PC-3 (cell line): ENCODE measurements at regions not wholly inside any gene's neighbourhood (a gene's known extent, or its start where the extent isn't known, plus 50 kb on each side); places are given as distances from the start of the nearest gene placed in this dataset.

Experiments used
- ATAC-seq: fragments of 200-7000 bp; cut with Tn5 transposase; 2 replicates; pipeline ENCODE4 v1.9.1; 2020; ENCODE audit warnings: mild to moderate bottlenecking, moderate library complexity
- BruUV-seq: library from RNA; stranded (reverse); fragments of 400-500 nt; replicated peaks from 2 replicates; lab custom pipeline; 2021; lab: Mats Ljungman, UMichigan
- CTCF ChIA-PET: fragments of 300-600 bp; sonication (Branson Sonifier 250); formaldehyde crosslinking; loops from one replicate; lab custom pipeline; 2022; ENCODE audit warnings: antibody characterized with exemption; lab: Charles Lee
- POLR2A ChIA-PET: fragments of 300-600 bp; sonication (Branson Sonifier 250); formaldehyde crosslinking; loops from one replicate; lab custom pipeline; 2022; ENCODE audit warnings: antibody characterized with exemption; ENCODE audit not compliant: unreplicated experiment; lab: Charles Lee
- DNase-seq: peaks from one replicate; pipeline ENCODE4 v3.0.0-alpha.2; 2015
- H2AFZ ChIP-seq: fragments of 300-600 bp; sonication (generic); 2 replicates; pipeline ENCODE4 v1.6.0; 2016; ENCODE audit warnings: antibody characterized with exemption, low read length
- H3F3A ChIP-seq: fragments of 300-600 bp; sonication (generic); one replicate; pipeline ENCODE4 v1.6.0; 2017; ENCODE audit warnings: antibody characterized with exemption, low read length, control low read depth, mild to moderate bottlenecking; ENCODE audit not compliant: unreplicated experiment
- H3K27ac ChIP-seq: fragments of 300-600 bp; sonication (generic); 2 replicates; pipeline ENCODE4 v1.5.1; 2016; ENCODE audit warnings: mild to moderate bottlenecking, low read length
- H3K27me3 ChIP-seq: fragments of 300-600 bp; sonication (generic); 2 replicates; pipeline ENCODE4 v1.6.1; 2016; ENCODE audit warnings: low read length, mixed read lengths
- H3K36me3 ChIP-seq: fragments of 300-600 bp; sonication (generic); 2 replicates; pipeline ENCODE4 v1.6.1; 2016; ENCODE audit warnings: low read depth, mixed run types, low read length, mixed read lengths
- H3K4me1 ChIP-seq: fragments of 300-600 bp; sonication (generic); 2 replicates; pipeline ENCODE4 v1.5.1; 2016; ENCODE audit warnings: low read length; ENCODE audit not compliant: insufficient read depth
- H3K4me2 ChIP-seq: fragments of 300-600 bp; sonication (generic); 2 replicates; pipeline ENCODE4 v1.6.0; 2016; ENCODE audit warnings: low read length
- H3K4me3 ChIP-seq: fragments of 300-600 bp; sonication (generic); 2 replicates; pipeline ENCODE4 v1.5.1; 2016; ENCODE audit warnings: mild to moderate bottlenecking, low read length, mixed read lengths
- H3K79me2 ChIP-seq: fragments of 300-600 bp; sonication (generic); 2 replicates; pipeline ENCODE4 v1.6.1; 2017; ENCODE audit warnings: low read length, mixed read lengths
- H3K9ac ChIP-seq: fragments of 300-600 bp; sonication (generic); 2 replicates; pipeline ENCODE4 v1.6.0; 2016; ENCODE audit warnings: mild to moderate bottlenecking, low read length
- H3K9me2 ChIP-seq: fragments of 300-600 bp; sonication (generic); replicated peaks from 2 replicates; pipeline ENCODE4 v1.6.1; 2016; ENCODE audit warnings: mixed run types, low read length, mixed read lengths
- H3K9me3 ChIP-seq: fragments of 300-600 bp; sonication (generic); 2 replicates; pipeline ENCODE4 v1.6.1; 2016; ENCODE audit warnings: low read length, mixed read lengths
- H4K20me1 ChIP-seq: fragments of 300-600 bp; sonication (generic); 2 replicates; pipeline ENCODE4 v1.6.1; 2016; ENCODE audit warnings: low read length, mixed read lengths
- CTCF ChIP-seq: fragments of 300-600 bp; sonication (generic); conservative IDR thresholded peaks from 2 replicates; pipeline ENCODE4 v1.5.1; 2017; ENCODE audit warnings: antibody characterized with exemption, low read depth, mild to moderate bottlenecking, low read length
- EZH2 ChIP-seq: fragments of 300-600 bp; sonication (generic); IDR thresholded peaks from one replicate; pipeline ENCODE4 v1.6.1; 2017; ENCODE audit warnings: antibody characterized with exemption, mild to moderate bottlenecking, low read length; ENCODE audit not compliant: unreplicated experiment
- EZH2phosphoT487 ChIP-seq: fragments of 300-600 bp; sonication (generic); IDR thresholded peaks from 2 replicates; pipeline ENCODE4 v1.6.1; 2018; ENCODE audit warnings: mild to moderate bottlenecking, antibody characterized with exemption, low read length, borderline replicate concordance
- intact Hi-C: fragments of 100-400 bp; cut with micrococcal nuclease; formaldehyde crosslinking; loops from 2 replicates; pipeline ENCODE4 v1.9.0; 2023

- H3K36me3 ChIP-seq: no peaks in the 10 kb centered on the region
- peaks cover 11% of the 10 kb centered on the region; the same call in 1 of the 2 replicates for H3K4me1 ChIP-seq
- no peak overlapping the region for H3K4me3 ChIP-seq
- no peaks in the 10 kb centered on the region for H4K20me1 ChIP-seq
- intact Hi-C loops: no loop called here
- H2AFZ ChIP-seq: no peak overlapping the region
- H3K27me3 ChIP-seq: no peaks in the 10 kb centered on the region
- ChIA-PET CTCF (no interaction called here), POLR2A (no interaction called here)
- BruUV-seq: no TSS peak
- DNase-seq: peak; percentile 74
- H3K9me3 ChIP-seq: no peaks in the 10 kb centered on the region
- no peaks in the 10 kb centered on the region for H3K9me2 ChIP-seq
- H3K9ac ChIP-seq: no peak overlapping the region
- H3K79me2 ChIP-seq: no peaks in the 10 kb centered on the region
- no peaks in the 10 kb centered on the region for H3F3A ChIP-seq
- H3K27ac ChIP-seq: no peak overlapping the region
- H3K4me2 ChIP-seq: no peak overlapping the region
- TF ChIP-seq CTCF (no peak), EZH2 (no peak), EZH2phosphoT487 (no peak)
- peak; percentile 46 for ATAC-seq
Observed at GRCh38 chr5:152218694-152219093, 186.4 kb downstream of the NMUR2 start.

- ChIA-PET POLR2A (no interaction called here), CTCF (no interaction called here)
- H3K27me3 ChIP-seq: no peaks in the 10 kb centered on the region
- H3K9me3 ChIP-seq: no peaks in the 10 kb centered on the region
- TF ChIP-seq CTCF (no peak), EZH2phosphoT487 (no peak), EZH2 (no peak)
- no peak overlapping the region for H3K4me3 ChIP-seq
- H3K36me3 ChIP-seq: no peaks in the 10 kb centered on the region
- no peak overlapping the region for H2AFZ ChIP-seq
- no peak overlapping the region for H3K27ac ChIP-seq
- no peaks in the 10 kb centered on the region for H3K79me2 ChIP-seq
- no TSS peak for BruUV-seq
- intact Hi-C loops: no loop called here
- H3K4me2 ChIP-seq: no peak overlapping the region
- no peak overlapping the region for H3K9ac ChIP-seq
- H3F3A ChIP-seq: no peaks in the 10 kb centered on the region
- H3K4me1 ChIP-seq: peaks cover 13% of the 10 kb centered on the region
- no peaks in the 10 kb centered on the region for H4K20me1 ChIP-seq
- no peak for ATAC-seq
- no peaks in the 10 kb centered on the region for H3K9me2 ChIP-seq
- DNase-seq: no peak
Observed at GRCh38 chr5:152205804-152206203, 199.3 kb downstream of the NMUR2 start.

- ATAC-seq (peak; percentile 60), DNase-seq (no peak)
- ChIA-PET CTCF (no interaction called here), POLR2A (no interaction called here)
- no peaks in the 10 kb centered on the region for H3K36me3 ChIP-seq
- H3K4me3 ChIP-seq: no peak overlapping the region
- H3K9ac ChIP-seq: no peak overlapping the region
- no peaks in the 10 kb centered on the region for H3K9me2 ChIP-seq
- BruUV-seq: no TSS peak
- peaks cover 21% of the 10 kb centered on the region for H3K4me1 ChIP-seq
- H3F3A ChIP-seq: no peaks in the 10 kb centered on the region
- no peak for TF ChIP-seq CTCF
- no peak for TF ChIP-seq EZH2
- TF ChIP-seq EZH2phosphoT487: no peak
- no peaks in the 10 kb centered on the region for H4K20me1 ChIP-seq
- peak overlapping the region; percentile 35 for H3K4me2 ChIP-seq
- no peak overlapping the region for H2AFZ ChIP-seq
- intact Hi-C loops: loop anchor here (2.0 kb wide), 1 partner anchor 68 kb away; no protein-coding TSS in a partner anchor
- H3K79me2 ChIP-seq: no peaks in the 10 kb centered on the region
- H3K9me3 ChIP-seq: no peaks in the 10 kb centered on the region
- H3K27ac ChIP-seq: peak overlapping the region; percentile 33
- H3K27me3 ChIP-seq: no peaks in the 10 kb centered on the region
Observed at GRCh38 chr5:152202321-152202720, 202.8 kb downstream of the NMUR2 start.
